Inferior parietal cortex (tissue), 1 donor: ENCODE measurements at regions not wholly inside any gene's neighbourhood (a gene's known extent, or its start where the extent isn't known, plus 50 kb on each side); places are given as distances from the start of the nearest gene placed in this dataset.

Experiments used
- DNase-seq: peaks from one replicate; pipeline ENCODE4 v3.0.0-alpha.2; 2016; ENCODE audit errors: extremely low spot score

DNA sequence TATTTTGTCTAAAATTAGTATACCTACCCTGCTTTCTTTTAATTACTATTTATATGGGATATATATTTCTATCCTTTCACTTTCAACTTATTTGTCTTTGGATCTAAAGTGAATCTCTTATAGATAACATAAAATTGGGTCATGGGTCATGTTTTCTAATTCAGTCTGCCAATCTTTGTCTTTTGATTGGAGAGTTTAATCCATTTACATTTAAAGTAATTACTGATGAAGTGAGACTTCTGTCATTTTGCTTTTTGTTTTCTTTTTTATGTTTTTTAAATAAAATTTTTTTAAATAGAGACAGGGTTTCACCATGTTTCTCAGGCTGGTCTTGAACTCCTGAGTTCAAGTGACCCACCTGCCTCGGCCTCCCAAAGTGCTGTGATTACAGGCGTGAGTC, 50.5 kb upstream of the PRDM1 start:
- DNase-seq, result no peak

DNA sequence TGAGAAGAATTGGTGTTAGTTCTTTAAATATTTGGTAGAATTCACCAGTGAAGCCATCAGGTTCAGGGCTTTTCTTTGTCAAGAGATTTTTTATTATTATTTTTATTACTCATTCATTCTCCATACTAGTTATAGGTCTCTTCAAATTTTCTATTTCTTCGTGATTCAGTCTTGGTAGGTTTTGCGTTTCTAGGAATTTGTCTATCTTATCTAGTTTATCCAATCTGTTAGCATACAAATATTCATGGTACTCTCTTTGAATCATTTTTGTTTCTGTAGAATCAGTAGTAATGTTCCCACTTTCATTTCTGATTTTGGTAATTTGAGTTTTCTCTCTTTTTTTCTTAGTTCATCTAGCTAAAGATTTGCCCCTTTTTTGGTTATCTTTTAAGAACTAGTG, 52.3 kb upstream of the PRDM1 start:
- no peak for DNase-seq

DNA sequence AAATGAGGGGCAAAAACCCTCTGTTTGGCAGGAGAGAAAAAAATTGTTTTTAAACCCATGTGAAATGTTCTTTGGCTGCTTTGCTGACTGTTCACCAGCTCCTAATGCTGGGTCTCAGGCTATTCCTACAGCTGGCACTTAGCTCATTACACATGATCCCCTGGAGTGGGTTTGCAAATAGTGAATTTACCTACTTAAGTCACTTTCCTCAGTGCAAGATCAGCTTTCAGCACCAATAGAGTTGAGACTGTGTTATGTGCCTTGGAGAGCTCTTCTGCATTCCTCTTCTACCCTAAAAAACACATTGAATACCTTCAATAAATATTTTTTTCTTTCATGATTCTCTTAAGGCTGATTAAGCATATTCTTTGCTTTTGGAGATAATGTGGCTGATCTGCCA, 58.4 kb upstream of the PRDM1 start:
- DNase-seq, result no peak

GRCh38 chr6:106026748-106027715, 59.1 kb upstream of the PRDM1 start:
- no peak for DNase-seq

GRCh38 chr6:106025655-106026054, 60.5 kb upstream of the PRDM1 start:
- no peak for DNase-seq

DNA sequence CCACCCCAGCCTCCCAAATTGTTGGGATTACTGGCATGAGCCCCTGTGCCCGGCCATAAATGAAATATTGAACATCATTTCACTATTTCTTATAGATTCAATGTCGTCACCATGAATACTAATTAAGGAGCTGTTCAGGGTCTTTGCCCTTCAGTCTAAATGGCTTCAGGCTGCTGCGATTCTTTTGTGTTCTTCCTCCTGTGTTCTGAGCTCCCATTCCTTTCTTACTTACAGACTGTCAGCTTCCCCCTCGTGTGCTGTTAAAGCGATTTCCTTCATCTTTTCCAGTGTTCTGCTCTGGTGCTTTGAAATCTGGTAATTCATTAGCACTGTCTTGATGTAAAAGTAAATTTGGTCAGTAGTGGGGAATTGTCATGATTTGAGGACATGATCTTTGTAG, 63.3 kb upstream of the PRDM1 start:
- DNase-seq, result no peak

DNA sequence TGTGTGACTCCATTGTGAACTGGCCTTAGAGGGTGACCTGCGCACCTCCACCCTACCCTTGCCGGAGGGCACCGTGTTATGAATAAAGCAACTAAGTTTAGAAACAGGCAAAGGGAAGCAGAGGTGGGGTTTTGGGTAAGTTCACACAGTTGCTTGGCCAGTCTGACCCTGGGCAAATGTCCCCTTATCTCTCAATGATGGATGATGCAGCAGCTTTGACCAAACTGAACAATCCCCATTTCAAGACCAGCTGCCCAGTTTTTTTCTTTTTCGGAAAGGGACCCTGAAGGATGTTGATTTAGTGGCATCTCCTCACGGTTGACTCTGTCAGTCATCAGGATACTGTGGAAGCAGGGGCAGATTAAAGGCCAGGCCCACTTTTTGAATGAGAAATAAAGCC, 68.7 kb upstream of the PRDM1 start:
- no peak for DNase-seq

- DNase-seq, result no peak
Observed at GRCh38 chr6:106014955-106015354, 71.2 kb upstream of the PRDM1 start.

GRCh38 chr6:106011476-106011875, 74.7 kb upstream of the PRDM1 start:
- DNase-seq, result no peak

DNA sequence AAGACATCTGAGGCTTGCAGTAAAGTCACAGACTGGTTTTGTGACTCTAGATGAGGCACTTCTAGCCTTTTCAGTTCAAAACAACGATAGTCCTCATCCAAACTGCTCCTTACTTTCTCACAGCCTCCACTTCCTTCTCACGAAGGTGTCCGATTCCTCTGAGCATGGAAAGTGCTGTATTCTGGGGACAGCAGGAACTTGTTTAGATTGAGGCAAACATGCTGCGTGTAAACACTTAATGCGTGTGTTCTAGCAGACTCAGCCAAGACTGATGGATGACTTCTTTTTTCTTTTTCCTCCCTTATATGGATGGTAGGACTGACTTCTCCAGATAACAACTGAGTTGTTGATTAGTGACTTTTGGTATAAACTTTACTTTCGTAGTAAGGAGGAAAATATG, 80.2 kb upstream of the PRDM1 start:
- no peak for DNase-seq

DNA sequence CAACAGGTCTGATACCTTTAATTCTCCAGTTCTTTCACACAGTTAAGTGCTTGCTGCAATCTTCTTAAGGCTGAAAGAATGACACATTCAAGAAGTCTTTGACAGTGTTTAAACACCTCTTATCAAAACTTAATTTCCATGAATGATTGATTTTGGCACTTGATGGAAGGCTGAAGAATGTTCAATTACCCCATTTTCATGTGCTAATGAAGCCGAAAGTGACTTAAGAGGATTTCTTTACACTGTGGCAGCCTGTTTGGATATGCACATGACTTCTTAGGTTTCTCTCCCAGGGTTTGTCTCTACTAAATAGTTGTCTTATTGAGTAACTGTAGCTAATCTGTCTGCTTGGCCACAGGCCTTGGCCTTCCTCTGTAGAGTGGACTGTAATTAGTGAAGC, 81.1 kb upstream of the PRDM1 start:
- no peak for DNase-seq

DNA sequence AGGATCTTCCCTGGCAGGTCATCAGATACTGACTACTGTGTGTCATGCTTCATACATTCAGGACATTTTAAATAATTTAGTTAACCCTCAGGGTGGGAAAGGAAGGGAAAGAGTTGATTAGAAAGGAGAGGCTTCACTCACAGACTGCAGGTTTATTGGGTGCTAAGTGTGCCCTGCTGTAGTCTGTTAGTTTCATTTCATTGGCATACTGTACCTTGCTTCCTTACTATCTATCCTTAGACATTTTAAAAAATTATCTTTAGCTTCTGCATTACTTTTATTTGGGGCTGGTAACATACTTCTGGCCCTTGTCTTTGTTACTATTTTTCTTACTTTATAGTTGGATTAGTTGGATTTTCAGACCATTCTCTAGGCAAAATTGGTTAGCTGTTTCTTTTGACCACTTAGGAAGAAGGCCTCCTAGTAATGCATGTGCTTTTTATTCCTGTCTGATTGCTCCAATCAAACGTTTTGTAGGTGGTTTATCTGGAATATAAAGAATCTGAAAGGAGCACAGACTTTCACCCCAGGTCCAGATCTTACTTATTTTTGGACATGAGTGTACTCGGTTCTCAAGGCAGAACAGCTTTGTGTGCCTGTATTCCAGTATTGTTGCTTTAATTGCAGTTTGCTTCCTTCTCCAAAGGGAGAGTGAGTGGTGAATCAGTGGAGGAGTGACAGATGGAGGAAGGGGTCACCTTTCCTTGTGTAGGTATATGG, 82.7 kb upstream of the PRDM1 start:
- no peak for DNase-seq

GRCh38 chr6:106002005-106002404, 84.1 kb upstream of the PRDM1 start:
- no peak for DNase-seq

DNA sequence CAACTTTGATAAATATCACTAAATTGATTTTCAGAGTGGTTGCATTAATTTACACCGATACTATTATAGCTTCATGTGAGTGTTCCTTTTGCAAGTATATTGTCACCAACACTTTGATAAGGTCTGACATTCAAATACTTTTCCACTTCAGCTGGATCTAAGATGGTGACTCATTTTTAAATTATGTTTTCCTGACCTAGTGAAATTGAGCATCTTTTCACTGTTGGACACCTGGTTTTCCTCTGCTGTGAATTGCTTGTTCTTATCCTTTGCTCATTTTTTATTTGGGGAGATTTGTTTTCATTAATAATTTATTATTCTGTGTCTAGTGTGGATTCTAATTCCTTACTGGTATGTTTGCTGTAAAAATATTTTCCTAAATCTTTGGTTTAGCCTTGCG, 85.2 kb upstream of the PRDM1 start:
- DNase-seq, result no peak

DNA sequence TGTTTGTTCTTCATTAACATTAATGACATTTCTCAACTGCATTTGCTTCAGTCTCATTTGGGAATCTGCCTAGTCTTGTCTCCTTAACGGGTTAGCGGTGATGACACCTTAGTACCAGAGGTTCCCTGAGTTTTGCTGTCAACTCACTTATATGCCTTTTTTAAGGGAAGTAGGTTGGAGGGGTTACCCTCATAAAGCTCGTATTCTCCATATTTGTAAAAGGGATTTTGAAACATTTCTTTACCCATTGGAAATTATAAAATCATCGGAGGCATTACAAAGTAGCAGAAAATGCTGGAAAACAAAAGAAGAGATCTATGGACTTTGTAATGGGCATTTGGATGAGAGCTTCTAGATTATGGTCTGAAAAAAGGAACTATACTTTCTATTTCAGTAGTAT, 88.7 kb upstream of the PRDM1 start:
- no peak for DNase-seq

DNA sequence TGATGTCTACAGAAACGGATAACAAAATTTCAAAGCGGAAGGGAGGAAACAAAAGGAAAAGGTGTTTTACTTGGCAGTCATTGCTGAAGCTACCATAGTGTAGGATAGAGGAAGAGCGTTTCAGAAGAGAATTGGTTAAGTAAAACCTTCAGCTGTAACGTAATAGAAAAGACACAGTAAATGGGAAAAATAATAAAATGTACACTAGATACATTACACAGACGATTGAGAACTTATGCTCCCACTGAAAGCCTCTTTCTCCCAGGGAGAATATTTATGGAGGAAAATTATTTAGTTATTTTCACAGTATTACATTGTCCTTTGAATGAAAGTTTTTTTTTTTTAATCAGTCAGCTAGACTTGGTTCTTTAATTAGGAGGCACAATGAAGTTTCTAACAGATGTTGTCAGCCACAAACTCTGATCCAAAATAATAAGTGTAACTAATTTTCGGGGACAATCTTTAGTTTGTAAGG, 90.7 kb upstream of the PRDM1 start:
- no peak for DNase-seq

DNA sequence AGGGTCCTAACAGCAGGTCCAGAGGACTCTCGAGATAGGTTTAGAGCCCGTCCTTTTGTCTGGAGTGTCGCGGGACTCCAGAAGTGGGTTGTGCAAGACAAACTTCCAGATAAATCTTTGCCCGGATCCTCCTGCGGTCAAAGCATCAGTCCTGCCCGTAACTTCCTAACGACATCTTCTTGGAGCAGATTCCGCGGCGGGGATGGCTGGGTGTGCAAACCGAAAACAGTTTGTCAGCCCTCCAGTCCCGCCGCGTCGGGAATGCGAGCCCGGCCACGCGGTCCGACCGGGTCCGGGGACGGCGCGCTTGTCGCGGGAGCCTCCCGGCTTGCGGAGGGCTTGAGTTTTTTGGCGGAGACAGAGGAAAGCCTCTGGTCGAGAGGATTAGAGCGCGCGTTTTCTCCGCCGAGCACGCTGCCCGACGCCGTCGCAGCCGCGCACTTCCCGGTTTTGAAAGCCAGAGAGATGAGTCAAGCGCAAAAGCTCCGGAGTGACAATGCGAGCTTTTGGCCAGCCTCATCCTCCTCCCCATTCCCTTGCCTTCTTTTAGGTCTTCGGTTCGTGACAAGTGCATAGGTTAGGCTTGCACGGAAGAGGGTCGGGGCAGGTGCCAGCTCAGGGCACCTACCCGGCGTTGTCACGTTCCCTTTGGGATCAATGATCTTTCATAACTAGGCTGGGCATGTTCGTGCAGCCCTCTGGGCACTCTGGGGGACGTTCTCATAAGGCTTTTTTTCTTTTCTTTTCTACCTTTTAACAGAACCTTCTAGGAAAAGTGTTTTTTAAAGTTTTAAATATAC, 91.3 kb upstream of the PRDM1 start:
- DNase-seq, result no peak

DNA sequence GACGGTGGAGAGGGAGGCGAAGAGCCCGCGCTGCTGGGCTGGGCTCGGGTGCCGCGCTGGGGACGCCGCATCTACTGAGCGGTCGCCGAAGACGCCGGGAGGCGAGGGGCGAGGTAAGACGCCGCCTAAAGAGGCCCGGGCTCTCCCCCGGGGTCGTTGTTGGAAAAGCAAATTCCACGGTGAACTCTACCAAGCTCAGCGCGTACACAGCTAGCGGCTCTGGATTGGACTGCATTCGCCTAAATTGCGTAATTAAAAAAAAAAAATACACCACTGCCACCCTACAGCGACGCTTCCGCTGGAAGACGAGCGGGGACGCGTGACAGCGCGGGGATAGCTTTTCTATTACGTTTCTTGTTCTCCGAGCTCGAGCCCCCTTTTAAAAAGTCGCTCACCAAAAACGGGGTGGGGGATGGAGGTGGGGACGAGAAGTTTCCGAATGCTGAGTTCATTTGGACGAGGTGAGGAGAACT, 92.0 kb upstream of the PRDM1 start:
- no peak for DNase-seq

GRCh38 chr6:105993341-105994117, 92.6 kb upstream of the PRDM1 start:
- DNase-seq, result no peak

GRCh38 chr6:105992315-105992961, 93.7 kb upstream of the PRDM1 start:
- no peak for DNase-seq
